Upper lobe of left lung (tissue), 6 donors: ENCODE measurements at regions not wholly inside any gene's neighbourhood (a gene's known extent, or its start where the extent isn't known, plus 50 kb on each side); places are given as distances from the start of the nearest gene placed in this dataset.

Experiments used
- ATAC-seq, 2 donors: fragments of 200-7000 bp; cut with Tn5 transposase; one replicate each; pipeline ENCODE4 v1.9.1; 2022; ENCODE audit warnings: mild to moderate bottlenecking in 2 of 2, moderate library complexity in 2 of 2; ENCODE audit not compliant: low FRiP score in 2 of 2
- DNase-seq, 2 donors: peaks; one replicate each; pipeline ENCODE4 v3.0.0-alpha.2; 2019 to 2020
- H3K27ac ChIP-seq, 4 donors: fragments of 200-600 bp; sonication (generic); one replicate each; pipeline ENCODE4 v1.5.1; 2016 to 2019
- H3K27me3 ChIP-seq, 4 donors: fragments of 200-600 bp; sonication (generic); one replicate each; pipeline ENCODE4 v1.5.1; 2017 to 2019
- H3K36me3 ChIP-seq, 4 donors: fragments of 200-600 bp; sonication (generic); one replicate each; pipeline ENCODE4 v1.5.1; 2016 to 2019
- H3K4me1 ChIP-seq, 4 donors: fragments of 200-600 bp; sonication (generic); one replicate each; pipeline ENCODE4 v1.5.1; 2018 to 2019
- H3K4me3 ChIP-seq, 4 donors: fragments of 200-600 bp; sonication (generic); one replicate each; pipeline ENCODE4 v1.5.1; 2017 to 2019; ENCODE audit warnings: mild to moderate bottlenecking in 2 of 4, moderate library complexity in 1 of 4
- H3K9me3 ChIP-seq, 4 donors: fragments of 200-600 bp; sonication (generic); one replicate each; pipeline ENCODE4 v1.5.1; 2018 to 2019
- CTCF ChIP-seq, 6 experiments: fragments of 450-650 bp in 4 of 6; fragments of 200-600 bp in 2 of 6; sonication (generic) in 2 of 6; IDR thresholded peaks; one replicate each; pipeline ENCODE4 v1.5.1; 2016 to 2019; ENCODE audit warnings: antibody characterized with exemption in 6 of 6
- EP300 ChIP-seq, 4 donors: sonication (generic); formaldehyde crosslinking; IDR thresholded peaks; one replicate each; pipeline ENCODE4 v1.5.1; 2017; ENCODE audit warnings: antibody characterized with exemption in 4 of 4, control low read depth in 2 of 4
- POLR2A ChIP-seq, 4 donors: fragments of 450-650 bp; IDR thresholded peaks; one replicate each; pipeline ENCODE4 v1.5.1; 2016 to 2017; ENCODE audit warnings: antibody characterized with exemption in 4 of 4, mild to moderate bottlenecking in 2 of 4
- POLR2AphosphoS5 ChIP-seq, 2 donors: sonication (generic); formaldehyde crosslinking; IDR thresholded peaks; one replicate each; pipeline ENCODE4 v1.5.1; 2017; ENCODE audit warnings: antibody characterized with exemption in 2 of 2
- WGBS, 2 donors: methylation state at CpG; one replicate each; pipeline ENCODE4 v1.1.5; 2017 to 2018; 5-methylcytosine and 5-hydroxymethylcytosine counted together
- donor health status: DM: no; HTN: no; CAD: no; lungs with moderate emphysema.
- donor health status: DM: no; HTN: yes; CAD: no; lungs with severe emphysema.

GRCh38 chr5:164608507-164608906 lies 1103.1 kb downstream of the MAT2B start:
- H3K27me3 ChIP-seq, result no peaks in the 10 kb centered on the region
- no peaks in the 10 kb centered on the region for H3K36me3 ChIP-seq
- no peak overlapping the region for H3K27ac ChIP-seq
- no peak for ATAC-seq
- no peaks in the 10 kb centered on the region for H3K9me3 ChIP-seq
- 79 to 92% methylated on average over 4 of the region's 4 CpGs for WGBS, 2 donors
- no peak for DNase-seq
- no peak for TF ChIP-seq POLR2A (IDR thresholded peaks at IDR 0.05)
- no peaks in the 10 kb centered on the region for H3K4me1 ChIP-seq
- H3K4me3 ChIP-seq, result no peak overlapping the region

GRCh38 chr5:164610374-164610773 lies 1105.0 kb downstream of the MAT2B start:
- no peaks in the 10 kb centered on the region for H3K9me3 ChIP-seq

GRCh38 chr5:164614707-164615106 lies 1109.3 kb downstream of the MAT2B start:
- Histone ChIP-seq H3K4me1 (no peaks in the 10 kb centered on the region), H3K36me3 (no peaks in the 10 kb centered on the region), H3K4me3 (no peak overlapping the region), H3K27me3 (no peaks in the 10 kb centered on the region), H3K9me3 (no peaks in the 10 kb centered on the region), H3K27ac (no peak overlapping the region)
- ATAC-seq (no peak), DNase-seq (no peak)
- TF ChIP-seq CTCF (IDR thresholded peaks at IDR 0.05), result no peak

More at GRCh38 chr5:164610374-164610773, 1105.0 kb downstream of the MAT2B start:
- H3K36me3 ChIP-seq, result no peaks in the 10 kb centered on the region
- H3K4me1 ChIP-seq, result no peaks in the 10 kb centered on the region
- no peak overlapping the region for H3K27ac ChIP-seq
- ATAC-seq (no peak), DNase-seq (no peak)
- TF ChIP-seq EP300 (IDR thresholded peaks at IDR 0.05) (no peak), POLR2A (IDR thresholded peaks at IDR 0.05) (no peak), POLR2AphosphoS5 (IDR thresholded peaks at IDR 0.05) (no peak), CTCF (IDR thresholded peaks at IDR 0.05) (no peak)
- H3K27me3 ChIP-seq, result no peaks in the 10 kb centered on the region
- H3K4me3 ChIP-seq, result no peak overlapping the region
- 77 to 100% methylated on average over 1 of the region's 1 CpG for WGBS, 2 donors

GRCh38 chr5:164617290-164617689 lies 1111.9 kb downstream of the MAT2B start:
- no peak for TF ChIP-seq POLR2AphosphoS5 (IDR thresholded peaks at IDR 0.05)
- no peak for TF ChIP-seq POLR2A (IDR thresholded peaks at IDR 0.05)
- TF ChIP-seq EP300 (IDR thresholded peaks at IDR 0.05), result no peak
- TF ChIP-seq CTCF (IDR thresholded peaks at IDR 0.05), result no peak
- Histone ChIP-seq H3K27ac (no peak overlapping the region), H3K4me3 (no peak overlapping the region), H3K4me1 (no peaks in the 10 kb centered on the region), H3K27me3 (no peaks in the 10 kb centered on the region), H3K36me3 (no peaks in the 10 kb centered on the region), H3K9me3 (no peaks in the 10 kb centered on the region)
- WGBS, 2 donors, result 65 to 71% methylated on average over 5 of the region's 5 CpGs
- DNase-seq, result no peak
- ATAC-seq, result no peak

- TF ChIP-seq CTCF (IDR thresholded peaks at IDR 0.05) (no peak), EP300 (IDR thresholded peaks at IDR 0.05) (no peak), POLR2AphosphoS5 (IDR thresholded peaks at IDR 0.05) (no peak), POLR2A (IDR thresholded peaks at IDR 0.05) (no peak)
- H3K4me1 ChIP-seq, result no peaks in the 10 kb centered on the region
- H3K36me3 ChIP-seq, result no peaks in the 10 kb centered on the region
- H3K9me3 ChIP-seq, result no peaks in the 10 kb centered on the region
- DNase-seq, result no peak
- no peak for ATAC-seq
- no peaks in the 10 kb centered on the region for H3K27me3 ChIP-seq
- no peak overlapping the region for H3K4me3 ChIP-seq
- H3K27ac ChIP-seq, result no peak overlapping the region
- WGBS, 2 donors, result 63 to 69% methylated on average over 4 of the region's 4 CpGs
Observed at GRCh38 chr5:164627021-164627420, 1121.6 kb downstream of the MAT2B start.
